ENCODE measurements at regions not wholly inside any gene's neighbourhood (a gene's known extent, or its start where the extent isn't known, plus 50 kb on each side); places are given as distances from the start of the nearest gene placed in this dataset.

DNA sequence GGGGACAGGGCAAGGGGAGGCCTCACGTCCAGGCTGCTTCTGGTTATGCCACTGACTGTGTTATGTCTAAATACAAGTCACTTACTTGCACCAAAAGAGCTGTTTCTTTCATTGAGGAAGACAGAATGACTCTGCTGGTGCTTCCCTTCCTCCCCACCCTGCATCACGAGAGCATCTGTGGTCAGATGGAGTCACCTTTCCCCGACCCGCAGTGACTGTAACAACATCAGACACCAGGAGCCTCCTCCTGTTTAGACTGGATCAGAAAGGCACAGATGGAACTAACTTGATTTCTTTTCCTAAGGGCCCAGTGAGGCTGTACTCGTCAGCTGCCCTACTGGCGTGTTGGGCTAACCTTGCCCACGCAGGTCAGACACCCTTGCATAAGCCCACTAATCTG is 90.3 kb upstream of the ZNF536 start:
- TF ChIP-seq, protein P1, sequence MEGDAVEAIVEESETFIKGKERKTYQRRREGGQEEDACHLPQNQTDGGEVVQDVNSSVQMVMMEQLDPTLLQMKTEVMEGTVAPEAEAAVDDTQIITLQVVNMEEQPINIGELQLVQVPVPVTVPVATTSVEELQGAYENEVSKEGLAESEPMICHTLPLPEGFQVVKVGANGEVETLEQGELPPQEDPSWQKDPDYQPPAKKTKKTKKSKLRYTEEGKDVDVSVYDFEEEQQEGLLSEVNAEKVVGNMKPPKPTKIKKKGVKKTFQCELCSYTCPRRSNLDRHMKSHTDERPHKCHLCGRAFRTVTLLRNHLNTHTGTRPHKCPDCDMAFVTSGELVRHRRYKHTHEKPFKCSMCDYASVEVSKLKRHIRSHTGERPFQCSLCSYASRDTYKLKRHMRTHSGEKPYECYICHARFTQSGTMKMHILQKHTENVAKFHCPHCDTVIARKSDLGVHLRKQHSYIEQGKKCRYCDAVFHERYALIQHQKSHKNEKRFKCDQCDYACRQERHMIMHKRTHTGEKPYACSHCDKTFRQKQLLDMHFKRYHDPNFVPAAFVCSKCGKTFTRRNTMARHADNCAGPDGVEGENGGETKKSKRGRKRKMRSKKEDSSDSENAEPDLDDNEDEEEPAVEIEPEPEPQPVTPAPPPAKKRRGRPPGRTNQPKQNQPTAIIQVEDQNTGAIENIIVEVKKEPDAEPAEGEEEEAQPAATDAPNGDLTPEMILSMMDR (IDR thresholded peaks at IDR 0.05) = no peak
- no peak for DNase-seq (ENCODE audit: low spot score)
- no peak for ATAC-seq (ENCODE audit: low FRiP score)

DNA sequence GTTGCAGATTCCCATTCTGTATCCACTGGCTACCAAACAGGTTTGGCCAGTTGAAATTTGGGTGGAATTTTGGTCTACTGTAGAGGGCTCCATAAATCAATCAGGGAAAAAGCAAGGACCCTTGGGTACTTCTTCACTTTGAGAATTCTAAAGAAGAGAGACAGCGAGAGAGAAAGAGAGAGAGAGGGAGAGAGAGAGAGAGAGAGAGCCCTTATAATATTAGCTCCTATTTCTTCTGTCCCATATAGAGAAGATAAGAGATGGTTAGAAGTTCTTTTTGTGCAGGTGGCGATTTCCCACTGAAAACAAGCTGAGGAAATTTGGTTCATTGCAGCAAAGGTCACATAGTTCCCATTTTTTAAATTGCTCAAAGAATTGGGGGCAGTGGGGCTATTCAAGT is 88.6 kb upstream of the ZNF536 start:
- no peak for DNase-seq (ENCODE audit: low spot score)
- no peak for ATAC-seq (ENCODE audit: low FRiP score)

DNA sequence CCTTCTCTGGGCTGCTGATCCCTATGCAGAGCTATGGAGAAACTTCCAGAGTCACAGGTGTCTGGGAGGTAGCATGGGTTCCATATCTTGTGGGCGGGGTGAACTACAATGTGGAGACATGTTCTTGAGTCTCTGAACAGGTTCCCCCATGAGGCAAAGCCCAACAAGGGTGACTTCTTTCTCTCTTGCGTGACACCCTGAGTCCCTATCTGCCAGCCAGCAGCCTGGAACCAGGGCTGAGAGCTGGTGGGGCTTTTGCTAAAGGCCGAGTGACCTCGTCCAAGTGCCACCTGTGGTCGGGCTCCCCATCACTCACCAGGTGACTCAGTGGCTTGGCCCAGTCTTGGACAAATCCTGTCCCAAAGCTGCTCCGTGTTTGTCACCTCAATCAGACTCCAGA is 88.0 kb upstream of the ZNF536 start:
- no peak for DNase-seq (ENCODE audit: low spot score)
- TF ChIP-seq, protein P1 (IDR thresholded peaks at IDR 0.05) = no peak
- ATAC-seq (ENCODE audit: low FRiP score) = no peak

More for the DNA sequence above, 88.6 kb upstream of the ZNF536 start:
- TF ChIP-seq, protein P1 (IDR thresholded peaks at IDR 0.05) = no peak

DNA sequence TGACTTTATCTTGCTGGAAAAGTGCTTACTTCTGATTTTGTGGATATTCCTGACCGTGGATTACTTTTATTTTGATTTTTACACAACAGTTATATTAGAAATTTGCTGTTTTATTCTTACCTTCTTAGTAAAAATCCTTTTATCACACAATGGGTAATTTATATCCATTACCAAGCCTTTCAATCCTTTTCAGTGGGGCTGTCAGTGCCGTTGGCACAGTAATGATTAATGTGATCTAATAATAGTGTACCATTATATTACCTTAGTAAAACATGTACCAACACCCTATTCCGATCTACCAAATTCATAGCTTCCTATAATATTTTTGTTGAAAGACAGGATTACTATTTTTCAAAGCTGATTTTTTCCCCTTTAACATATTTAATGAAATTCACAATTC is 87.3 kb upstream of the ZNF536 start:
- TF ChIP-seq, protein P1 (IDR thresholded peaks at IDR 0.05) = no peak
- DNase-seq (ENCODE audit: low spot score) (no peak), ATAC-seq (ENCODE audit: low FRiP score) (no peak)

DNA sequence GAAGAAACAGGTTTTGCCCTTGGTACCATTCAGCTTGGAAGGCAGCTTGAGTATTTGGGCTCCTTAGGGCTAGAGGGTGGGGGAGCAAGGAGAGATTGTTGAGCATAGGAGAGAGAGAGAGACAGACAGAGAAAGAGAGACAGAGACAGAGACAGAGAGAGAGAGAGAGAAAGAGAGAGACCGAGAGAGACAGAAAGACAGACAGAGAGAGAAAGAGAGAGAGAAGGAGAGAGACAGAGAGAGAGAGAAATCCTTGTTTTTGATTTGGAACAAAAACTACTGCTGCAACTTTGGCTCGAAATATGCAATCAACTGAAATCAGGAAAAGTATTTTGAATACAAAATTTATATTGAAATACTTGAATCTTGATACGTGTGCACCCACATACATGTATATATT is 85.8 kb upstream of the ZNF536 start:
- no peak for ATAC-seq (ENCODE audit: low FRiP score)

DNA sequence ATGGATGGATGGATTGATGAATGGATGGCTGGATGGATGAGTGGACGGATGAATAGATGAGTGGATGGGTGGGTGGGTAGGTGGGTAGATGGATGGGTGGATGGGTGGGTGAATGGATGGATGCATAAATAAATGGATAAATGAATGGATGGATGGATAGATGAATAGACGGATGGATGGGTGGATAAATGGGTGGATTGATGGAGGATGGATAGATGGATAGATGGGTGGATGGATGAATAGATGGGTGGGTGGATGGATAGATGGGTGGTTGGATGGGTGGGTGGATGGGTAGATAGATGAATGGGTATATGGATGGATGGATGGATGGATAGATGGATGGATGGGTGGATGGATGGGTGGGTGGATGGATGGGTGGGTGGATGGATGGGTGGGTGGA is 84.9 kb upstream of the ZNF536 start:
- DNase-seq (ENCODE audit: low spot score) = no peak
- no peak for ATAC-seq (ENCODE audit: low FRiP score)
- TF ChIP-seq, protein P1 (IDR thresholded peaks at IDR 0.05) = no peak

More for the DNA sequence above, 85.8 kb upstream of the ZNF536 start:
- DNase-seq (ENCODE audit: low spot score) = no peak
- TF ChIP-seq, protein P1 (IDR thresholded peaks at IDR 0.05) = no peak

DNA sequence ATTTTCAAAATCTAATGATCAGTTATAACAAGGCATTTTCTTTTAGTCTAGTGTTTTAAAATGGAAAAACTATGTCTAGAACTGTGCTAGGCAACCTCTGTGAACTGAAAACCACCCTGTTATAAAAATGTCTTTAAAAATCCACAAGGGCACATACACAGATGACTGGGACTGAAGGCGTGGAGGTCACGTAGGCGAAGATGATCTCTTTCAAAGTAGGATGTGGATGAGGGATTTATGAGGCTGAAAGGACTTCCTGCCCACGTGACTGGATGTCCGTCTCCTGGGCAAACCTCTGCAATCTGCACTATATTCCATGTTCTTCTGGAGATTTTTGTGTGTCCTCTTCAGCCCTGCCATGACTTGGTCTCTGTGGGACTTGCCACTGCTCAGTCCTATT is 84.2 kb upstream of the ZNF536 start:
- TF ChIP-seq, protein P1 (IDR thresholded peaks at IDR 0.05) = no peak
- no peak for ATAC-seq (ENCODE audit: low FRiP score)

More for the DNA sequence above, 84.2 kb upstream of the ZNF536 start:
- DNase-seq (ENCODE audit: low spot score) = no peak

Data from omental fat pad (tissue), 3 donors.